ENCODE measurements at regions not wholly inside any gene's neighbourhood (a gene's known extent, or its start where the extent isn't known, plus 50 kb on each side); places are given as distances from the start of the nearest gene placed in this dataset.

- no peak for TF ChIP-seq POLR2A (IDR thresholded peaks at IDR 0.05; ENCODE audit: low read depth, low read length)
- no peak for TF ChIP-seq POLR2AphosphoS5 (IDR thresholded peaks at IDR 0.05; ENCODE audit: low read depth, low read length)
- no peak for TF ChIP-seq TAF1 (IDR thresholded peaks at IDR 0.05; ENCODE audit: borderline replicate concordance, low read depth, low read length)
Observed at GRCh38 chr21:15559660-15560059, 170.1 kb upstream of the USP25 start.

Measured in GM12892 (cell line).